ENCODE measurements at regions not wholly inside any gene's neighbourhood (a gene's known extent, or its start where the extent isn't known, plus 50 kb on each side); places are given as distances from the start of the nearest gene placed in this dataset.
"Not testable (repeated sequence)": the region's sequence is repeated elsewhere in the genome, so short reads cannot be mapped to it uniquely, and the experiment has no call there.

GRCh38 chr2:111445191-111445929, 324.6 kb downstream of the BCL2L11 start:
- DNase-seq = not testable (repeated sequence)

GRCh38 chr2:111445941-111446340, 325.2 kb downstream of the BCL2L11 start:
- DNase-seq = not testable (repeated sequence)

GRCh38 chr2:111447482-111447881, 326.8 kb downstream of the BCL2L11 start:
- not testable (repeated sequence) for DNase-seq

- DNase-seq = not testable (repeated sequence)
Observed at GRCh38 chr2:111448796-111449195, 328.1 kb downstream of the BCL2L11 start.

GRCh38 chr2:111450526-111450925, 329.8 kb downstream of the BCL2L11 start:
- DNase-seq = not testable (repeated sequence)

- not testable (repeated sequence) for DNase-seq
Observed at GRCh38 chr2:111451692-111452199, 331.0 kb downstream of the BCL2L11 start.

GRCh38 chr2:111452208-111452607, 331.5 kb downstream of the BCL2L11 start:
- not testable (repeated sequence) for DNase-seq

- DNase-seq = not testable (repeated sequence)
Observed at GRCh38 chr2:111453308-111453707, 332.6 kb downstream of the BCL2L11 start.

- not testable (repeated sequence) for DNase-seq
Observed at GRCh38 chr2:111453816-111454215, 333.1 kb downstream of the BCL2L11 start.

GRCh38 chr2:111454404-111454803, 333.7 kb downstream of the BCL2L11 start:
- peak; percentile 20 to 28 for DNase-seq

- DNase-seq = not testable (repeated sequence)
Observed at GRCh38 chr2:111455016-111456015, 334.6 kb downstream of the BCL2L11 start.

- DNase-seq = not testable (repeated sequence)
Observed at GRCh38 chr2:111457191-111457590, 336.5 kb downstream of the BCL2L11 start.

- DNase-seq = not testable (repeated sequence)
Observed at GRCh38 chr2:111460901-111461300, 340.2 kb downstream of the BCL2L11 start.

GRCh38 chr2:111461831-111462230, 341.1 kb downstream of the BCL2L11 start:
- not testable (repeated sequence) for DNase-seq

GRCh38 chr2:111462572-111462971, 341.9 kb downstream of the BCL2L11 start:
- not testable (repeated sequence) for DNase-seq

GRCh38 chr2:111463238-111463848, 342.6 kb downstream of the BCL2L11 start:
- not testable (repeated sequence) for DNase-seq

GRCh38 chr2:111463956-111464355, 343.2 kb downstream of the BCL2L11 start:
- not testable (repeated sequence) for DNase-seq

GRCh38 chr2:111464367-111464766, 343.7 kb downstream of the BCL2L11 start:
- DNase-seq = not testable (repeated sequence)

GRCh38 chr2:111465521-111465920, 344.8 kb downstream of the BCL2L11 start:
- DNase-seq = not testable (repeated sequence)

- not testable (repeated sequence) for DNase-seq
Observed at GRCh38 chr2:111466744-111467143, 346.0 kb downstream of the BCL2L11 start.

GRCh38 chr2:111470924-111471323, 350.2 kb downstream of the BCL2L11 start:
- DNase-seq = not testable (repeated sequence)
